HEK293 (cell line): ENCODE measurements at regions not wholly inside any gene's neighbourhood (a gene's known extent, or its start where the extent isn't known, plus 50 kb on each side); places are given as distances from the start of the nearest gene placed in this dataset.

Experiments used
- CTCF ChIA-PET: fragments of 350-600 bp; formaldehyde crosslinking; extraction: SDS; loops from one replicate; lab custom pipeline; 2021; ENCODE audit warnings: antibody characterized with exemption; lab: Yijun Ruan, JAX
- POLR2A ChIA-PET: fragments of 300-600 bp; formaldehyde crosslinking; extraction: SDS; loops from one replicate; lab custom pipeline; 2020; ENCODE audit warnings: antibody characterized with exemption, inconsistent platforms; lab: Yijun Ruan, JAX
- H3K27ac ChIP-seq: fragments of 200-500 bp; sonication (Bioruptor generic); 2 replicates; pipeline ENCODE4 v1.5.1; 2014; ENCODE audit warnings: low read depth, low read length, control low read depth, inconsistent platforms; ENCODE audit errors: extremely low read depth
- H3K36me3 ChIP-seq, 2 experiments: fragments of 200-500 bp in 1 of 2; sonication (Bioruptor generic) in 1 of 2; 1 replicate in 1 of 2; 2 replicates in 1 of 2; pipeline ENCODE4 v1.5.1; 2014 to 2017; ENCODE audit warnings: inconsistent platforms in 2 of 2, low read length in 2 of 2; ENCODE audit not compliant: control insufficient read depth in 2 of 2, insufficient read depth in 1 of 2
- H3K4me1 ChIP-seq: fragments of 200-500 bp; sonication (Bioruptor generic); 2 replicates; pipeline ENCODE4 v1.5.1; 2014; ENCODE audit warnings: mild to moderate bottlenecking, low read length, inconsistent platforms; ENCODE audit not compliant: control insufficient read depth, insufficient read depth
- H3K4me3 ChIP-seq: 2 replicates; pipeline ENCODE4 v1.5.1; 2011; ENCODE audit warnings: low read depth, mild to moderate bottlenecking, control low read depth, low read length, moderate library complexity
- H3K9me3 ChIP-seq: fragments of 200-500 bp; sonication (Bioruptor generic); 2 replicates; pipeline ENCODE4 v1.5.1; 2014; ENCODE audit warnings: low read depth, low read length, inconsistent platforms; ENCODE audit not compliant: control insufficient read depth, insufficient read depth
- BCL11A ChIP-seq: fragments of 450-650 bp; formaldehyde crosslinking; IDR thresholded peaks from 2 replicates; pipeline ENCODE4 v1.5.1; 2016; ENCODE audit warnings: low read depth, missing biosample characterization, missing genetic modification characterization
- GLI4 ChIP-seq: fragments of 450-650 bp; formaldehyde crosslinking; IDR thresholded peaks from 2 replicates; pipeline ENCODE4 v1.5.1; 2016; ENCODE audit warnings: missing biosample characterization, missing genetic modification characterization
- HIC1 ChIP-seq: fragments of 450-650 bp; formaldehyde crosslinking; IDR thresholded peaks from 2 replicates; pipeline ENCODE4 v1.5.1; 2016; ENCODE audit warnings: missing biosample characterization, missing genetic modification characterization
- HOXA7 ChIP-seq: sonication (generic); formaldehyde crosslinking; IDR thresholded peaks from 2 replicates; pipeline ENCODE4 v1.8.1; 2022; ENCODE audit warnings: missing genetic modification reagents, borderline replicate concordance
- KLF16 ChIP-seq: fragments of 450-650 bp; formaldehyde crosslinking; IDR thresholded peaks from 2 replicates; pipeline ENCODE4 v1.5.1; 2017; ENCODE audit warnings: missing biosample characterization, missing genetic modification characterization
- KLF7 ChIP-seq: fragments of 450-650 bp; formaldehyde crosslinking; IDR thresholded peaks from 2 replicates; pipeline ENCODE4 v1.5.1; 2016; ENCODE audit warnings: missing biosample characterization, missing genetic modification characterization, borderline replicate concordance
- YY2 ChIP-seq: fragments of 450-650 bp; formaldehyde crosslinking; IDR thresholded peaks from 2 replicates; pipeline ENCODE4 v1.5.1; 2016; ENCODE audit warnings: missing biosample characterization, missing genetic modification characterization
- ZBTB1 ChIP-seq: fragments of 450-650 bp; formaldehyde crosslinking; IDR thresholded peaks from 2 replicates; pipeline ENCODE4 v1.5.1; 2016; ENCODE audit warnings: missing biosample characterization, missing genetic modification characterization
- ZBTB49 ChIP-seq: fragments of 450-650 bp; formaldehyde crosslinking; IDR thresholded peaks from 2 replicates; pipeline ENCODE4 v1.5.1; 2016; ENCODE audit warnings: missing biosample characterization, missing genetic modification characterization, low read depth
- ZNF112 ChIP-seq: fragments of 450-650 bp; formaldehyde crosslinking; IDR thresholded peaks from 2 replicates; pipeline ENCODE4 v1.5.0; 2017; ENCODE audit warnings: missing biosample characterization, missing genetic modification characterization
- ZNF157 ChIP-seq: fragments of 450-650 bp; formaldehyde crosslinking; IDR thresholded peaks from 2 replicates; pipeline ENCODE4 v1.5.1; 2016; ENCODE audit warnings: missing biosample characterization, missing genetic modification characterization
- ZNF266 ChIP-seq: fragments of 450-650 bp; formaldehyde crosslinking; IDR thresholded peaks from 2 replicates; pipeline ENCODE4 v1.5.1; 2016; ENCODE audit warnings: missing biosample characterization, missing genetic modification characterization, low read depth
- ZNF37A ChIP-seq: fragments of 450-650 bp; IDR thresholded peaks from 2 replicates; pipeline ENCODE4 v1.5.1; 2018; ENCODE audit warnings: missing biosample characterization, missing genetic modification characterization
- ZNF423 ChIP-seq: fragments of 450-650 bp; formaldehyde crosslinking; IDR thresholded peaks from 2 replicates; pipeline ENCODE4 v1.5.1; 2016; ENCODE audit warnings: missing biosample characterization, missing genetic modification characterization
- ZNF426 ChIP-seq: fragments of 450-650 bp; formaldehyde crosslinking; IDR thresholded peaks from 2 replicates; pipeline ENCODE4 v1.5.1; 2017; ENCODE audit warnings: missing biosample characterization, missing genetic modification characterization, mild to moderate bottlenecking, inconsistent platforms, moderate library complexity
- ZNF433 ChIP-seq: fragments of 450-650 bp; formaldehyde crosslinking; IDR thresholded peaks from 2 replicates; pipeline ENCODE4 v1.5.1; 2016; ENCODE audit warnings: missing biosample characterization, missing genetic modification characterization, low read depth
- ZNF48 ChIP-seq: fragments of 450-650 bp; formaldehyde crosslinking; IDR thresholded peaks from 2 replicates; pipeline ENCODE4 v1.5.1; 2016; ENCODE audit warnings: missing biosample characterization, missing genetic modification characterization
- ZNF530 ChIP-seq: fragments of 450-650 bp; formaldehyde crosslinking; IDR thresholded peaks from 2 replicates; pipeline ENCODE4 v1.5.1; 2016; ENCODE audit warnings: low read depth, missing biosample characterization, missing genetic modification characterization
- ZNF549 ChIP-seq: fragments of 450-650 bp; IDR thresholded peaks from 2 replicates; pipeline ENCODE4 v1.5.1; 2018; ENCODE audit warnings: missing biosample characterization, missing genetic modification characterization, mild to moderate bottlenecking, inconsistent platforms, moderate library complexity
- ZNF610 ChIP-seq: fragments of 450-650 bp; formaldehyde crosslinking; IDR thresholded peaks from 2 replicates; pipeline ENCODE4 v1.5.1; 2016; ENCODE audit warnings: missing biosample characterization, missing genetic modification characterization, borderline replicate concordance
- ZNF629 ChIP-seq: fragments of 450-650 bp; formaldehyde crosslinking; IDR thresholded peaks from 2 replicates; pipeline ENCODE4 v1.5.1; 2017; ENCODE audit warnings: missing biosample characterization, missing genetic modification characterization
- ZNF670 ChIP-seq: fragments of 450-650 bp; formaldehyde crosslinking; IDR thresholded peaks from 2 replicates; pipeline ENCODE4 v1.5.1; 2016; ENCODE audit warnings: missing biosample characterization, missing genetic modification characterization, low read depth
- ZNF677 ChIP-seq: fragments of 450-650 bp; IDR thresholded peaks from 2 replicates; pipeline ENCODE4 v1.5.0; 2018; ENCODE audit warnings: missing biosample characterization, mild to moderate bottlenecking, missing genetic modification characterization, moderate library complexity
- TF ChIP-seq, protein P1 (sequence below): fragments of 450-650 bp; formaldehyde crosslinking; IDR thresholded peaks from 2 replicates; pipeline ENCODE4 v1.5.1; 2016; ENCODE audit warnings: missing biosample characterization, missing genetic modification characterization
- TF ChIP-seq, protein P2 (sequence below): sonication (generic); formaldehyde crosslinking; IDR thresholded peaks from 2 replicates; pipeline ENCODE4 v1.8.1; 2022; ENCODE audit warnings: mild to moderate bottlenecking, moderate library complexity, missing genetic modification reagents
- TF ChIP-seq, protein P3 (sequence below): fragments of 450-650 bp; formaldehyde crosslinking; IDR thresholded peaks from 2 replicates; pipeline ENCODE4 v1.5.1; 2016; ENCODE audit warnings: missing biosample characterization, missing genetic modification characterization

DNA sequence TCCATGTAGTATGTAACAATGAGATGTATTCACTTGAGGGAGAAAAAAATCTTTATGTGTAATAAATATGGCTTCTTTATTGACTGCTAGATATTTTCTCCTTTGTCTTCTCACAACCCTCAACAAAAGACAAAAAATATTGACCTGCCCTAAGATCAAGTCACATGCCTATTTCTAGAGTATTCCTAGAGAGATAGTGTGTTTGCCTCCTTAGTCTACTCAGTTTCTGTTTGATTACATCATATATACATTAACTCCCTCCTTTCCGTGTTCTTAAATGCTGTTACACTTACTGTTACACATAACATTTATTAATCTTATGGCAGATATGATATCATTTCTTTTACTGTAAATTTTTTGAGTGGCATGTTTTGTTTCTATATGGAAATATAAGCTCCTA, 281.6 kb upstream of the RGS18 start (continued):
- TF ChIP-seq, protein P1, sequence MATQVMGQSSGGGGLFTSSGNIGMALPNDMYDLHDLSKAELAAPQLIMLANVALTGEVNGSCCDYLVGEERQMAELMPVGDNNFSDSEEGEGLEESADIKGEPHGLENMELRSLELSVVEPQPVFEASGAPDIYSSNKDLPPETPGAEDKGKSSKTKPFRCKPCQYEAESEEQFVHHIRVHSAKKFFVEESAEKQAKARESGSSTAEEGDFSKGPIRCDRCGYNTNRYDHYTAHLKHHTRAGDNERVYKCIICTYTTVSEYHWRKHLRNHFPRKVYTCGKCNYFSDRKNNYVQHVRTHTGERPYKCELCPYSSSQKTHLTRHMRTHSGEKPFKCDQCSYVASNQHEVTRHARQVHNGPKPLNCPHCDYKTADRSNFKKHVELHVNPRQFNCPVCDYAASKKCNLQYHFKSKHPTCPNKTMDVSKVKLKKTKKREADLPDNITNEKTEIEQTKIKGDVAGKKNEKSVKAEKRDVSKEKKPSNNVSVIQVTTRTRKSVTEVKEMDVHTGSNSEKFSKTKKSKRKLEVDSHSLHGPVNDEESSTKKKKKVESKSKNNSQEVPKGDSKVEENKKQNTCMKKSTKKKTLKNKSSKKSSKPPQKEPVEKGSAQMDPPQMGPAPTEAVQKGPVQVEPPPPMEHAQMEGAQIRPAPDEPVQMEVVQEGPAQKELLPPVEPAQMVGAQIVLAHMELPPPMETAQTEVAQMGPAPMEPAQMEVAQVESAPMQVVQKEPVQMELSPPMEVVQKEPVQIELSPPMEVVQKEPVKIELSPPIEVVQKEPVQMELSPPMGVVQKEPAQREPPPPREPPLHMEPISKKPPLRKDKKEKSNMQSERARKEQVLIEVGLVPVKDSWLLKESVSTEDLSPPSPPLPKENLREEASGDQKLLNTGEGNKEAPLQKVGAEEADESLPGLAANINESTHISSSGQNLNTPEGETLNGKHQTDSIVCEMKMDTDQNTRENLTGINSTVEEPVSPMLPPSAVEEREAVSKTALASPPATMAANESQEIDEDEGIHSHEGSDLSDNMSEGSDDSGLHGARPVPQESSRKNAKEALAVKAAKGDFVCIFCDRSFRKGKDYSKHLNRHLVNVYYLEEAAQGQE (tag by site-specific recombination), result no peak
- TF ChIP-seq ZNF423 (tag by site-specific recombination) (no peak), ZNF48 (tag by site-specific recombination) (no peak), ZBTB1 (no peak), HIC1 (tag by site-specific recombination) (no peak), ZNF670 (no peak), YY2 (tag by site-specific recombination) (no peak), ZNF426 (tag by site-specific recombination) (no peak), ZNF677 (no peak)

DNA sequence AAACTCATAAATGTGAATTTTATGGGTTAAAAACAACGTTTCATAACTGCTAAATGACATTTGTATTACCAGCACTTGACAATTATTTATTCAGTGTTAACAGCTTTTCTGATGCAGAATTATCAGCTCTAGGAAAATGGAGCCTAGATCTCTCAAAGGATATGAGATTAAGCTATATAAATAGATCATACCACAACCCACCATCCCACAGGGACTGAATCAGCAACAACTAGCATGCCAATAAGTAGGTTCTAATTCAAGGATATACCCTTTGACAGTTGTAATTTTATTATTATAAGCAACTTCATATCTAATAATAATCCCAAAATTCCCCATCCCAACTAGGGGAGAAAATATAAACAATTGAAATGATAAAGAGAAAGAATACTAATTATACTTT, 275.4 kb upstream of the RGS18 start:
- Histone ChIP-seq H3K27ac (no peak overlapping the region), H3K4me1 (no peaks in the 10 kb centered on the region), H3K4me3 (no peak overlapping the region), H3K36me3 (no peaks in the 10 kb centered on the region), H3K9me3 (no peaks in the 10 kb centered on the region)
- POLR2A ChIA-PET, result no interaction called here
- CTCF ChIA-PET, result no interaction called here
- TF ChIP-seq ZNF610 (tag by site-specific recombination) (no peak), ZNF266 (tag by site-specific recombination) (no peak), HIC1 (tag by site-specific recombination) (no peak), ZNF433 (no peak), KLF7 (tag by site-specific recombination) (no peak), ZNF112 (tag by site-specific recombination) (no peak), ZNF37A (no peak), HOXA7 (CRISPR knock-in tag) (no peak), ZNF530 (tag by site-specific recombination) (no peak), ZNF157 (tag by site-specific recombination) (no peak), ZNF629 (tag by site-specific recombination) (no peak), ZNF549 (no peak), BCL11A (tag by site-specific recombination) (no peak), KLF16 (tag by site-specific recombination) (no peak), ZBTB49 (tag by site-specific recombination) (no peak), GLI4 (tag by site-specific recombination) (no peak)
- TF ChIP-seq, protein P2, sequence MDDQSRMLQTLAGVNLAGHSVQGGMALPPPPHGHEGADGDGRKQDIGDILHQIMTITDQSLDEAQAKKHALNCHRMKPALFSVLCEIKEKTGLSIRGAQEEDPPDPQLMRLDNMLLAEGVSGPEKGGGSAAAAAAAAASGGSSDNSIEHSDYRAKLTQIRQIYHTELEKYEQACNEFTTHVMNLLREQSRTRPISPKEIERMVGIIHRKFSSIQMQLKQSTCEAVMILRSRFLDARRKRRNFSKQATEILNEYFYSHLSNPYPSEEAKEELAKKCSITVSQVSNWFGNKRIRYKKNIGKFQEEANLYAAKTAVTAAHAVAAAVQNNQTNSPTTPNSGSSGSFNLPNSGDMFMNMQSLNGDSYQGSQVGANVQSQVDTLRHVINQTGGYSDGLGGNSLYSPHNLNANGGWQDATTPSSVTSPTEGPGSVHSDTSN (CRISPR knock-in tag), result no peak
- TF ChIP-seq, protein P3, sequence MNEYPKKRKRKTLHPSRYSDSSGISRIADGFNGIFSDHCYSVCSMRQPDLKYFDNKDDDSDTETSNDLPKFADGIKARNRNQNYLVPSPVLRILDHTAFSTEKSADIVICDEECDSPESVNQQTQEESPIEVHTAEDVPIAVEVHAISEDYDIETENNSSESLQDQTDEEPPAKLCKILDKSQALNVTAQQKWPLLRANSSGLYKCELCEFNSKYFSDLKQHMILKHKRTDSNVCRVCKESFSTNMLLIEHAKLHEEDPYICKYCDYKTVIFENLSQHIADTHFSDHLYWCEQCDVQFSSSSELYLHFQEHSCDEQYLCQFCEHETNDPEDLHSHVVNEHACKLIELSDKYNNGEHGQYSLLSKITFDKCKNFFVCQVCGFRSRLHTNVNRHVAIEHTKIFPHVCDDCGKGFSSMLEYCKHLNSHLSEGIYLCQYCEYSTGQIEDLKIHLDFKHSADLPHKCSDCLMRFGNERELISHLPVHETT (tag by site-specific recombination), result no peak
